WTC11 (cell line): ENCODE measurements at regions not wholly inside any gene's neighbourhood (a gene's known extent, or its start where the extent isn't known, plus 50 kb on each side); places are given as distances from the start of the nearest gene placed in this dataset.

ENCODE experiments used
- CTCF ChIP-seq: fragments of 200-600 bp; IDR thresholded peaks from 2 replicates; pipeline ENCODE4 v1.8.0; 2022; ENCODE audit warnings: antibody characterized with exemption
- PRRX2 ChIP-seq: fragments of 250-450 bp; sonication (Bioruptor Pico); IDR thresholded peaks from 2 replicates; pipeline ENCODE4 v1.8.0; 2021; ENCODE audit warnings: mild to moderate bottlenecking
- SP1 ChIP-seq: sonication (generic); formaldehyde crosslinking; conservative IDR thresholded peaks from 2 replicates; pipeline ENCODE4 v1.8.1; 2022; ENCODE audit warnings: missing genetic modification reagents
- ZNF416 ChIP-seq: fragments of 250-450 bp; sonication (Bioruptor Pico); IDR thresholded peaks from 2 replicates; pipeline ENCODE4 v1.9.0; 2021; ENCODE audit warnings: mild to moderate bottlenecking, inconsistent platforms
- ZNF423 ChIP-seq: fragments of 250-450 bp; sonication (Bioruptor Pico); IDR thresholded peaks from 2 replicates; pipeline ENCODE4 v2.1.2; 2022; ENCODE audit warnings: mild to moderate bottlenecking, moderate library complexity

GRCh38 chr3:3241596-3241995 lies 62.1 kb upstream of the CRBN start:
- no peak for TF ChIP-seq SP1 (CRISPR knock-in tag)
- TF ChIP-seq ZNF423 (CRISPR knock-in tag), result no peak
- TF ChIP-seq ZNF416 (CRISPR knock-in tag), result no peak
- TF ChIP-seq CTCF, result no peak
- TF ChIP-seq PRRX2 (CRISPR knock-in tag), result no peak
